HG03039 (cell line): ENCODE measurements at regions not wholly inside any gene's neighbourhood (a gene's known extent, or its start where the extent isn't known, plus 50 kb on each side); places are given as distances from the start of the nearest gene placed in this dataset.

Experiments
- ATAC-seq: cut with Tn5 transposase; IDR thresholded peaks from one replicate; pipeline ENCODE4 v1.9.1; 2021; ENCODE audit warnings: mild to moderate bottlenecking, moderate library complexity; ENCODE audit not compliant: unreplicated experiment

GRCh38 chr10:21100190-21100589 lies 203.1 kb upstream of the NEBL start:
- ATAC-seq: no peak

- ATAC-seq: no peak
These were observed 202.4 kb upstream of the NEBL start for GRCh38 chr10:21099291-21100062.

GRCh38 chr10:21097926-21098355 lies 200.8 kb upstream of the NEBL start:
- ATAC-seq: no peak

GRCh38 chr10:21095494-21096055 lies 198.5 kb upstream of the NEBL start:
- no peak for ATAC-seq

GRCh38 chr10:21095073-21095472 lies 198.0 kb upstream of the NEBL start:
- no peak for ATAC-seq

- ATAC-seq: no peak
These were observed 195.8 kb upstream of the NEBL start for GRCh38 chr10:21092683-21093524.

- ATAC-seq: no peak
These were observed 193.5 kb upstream of the NEBL start for GRCh38 chr10:21090609-21091082.

GRCh38 chr10:21087476-21087875 lies 190.4 kb upstream of the NEBL start:
- no peak for ATAC-seq

- ATAC-seq: no peak
These were observed 187.6 kb upstream of the NEBL start for GRCh38 chr10:21084700-21085099.

- ATAC-seq: no peak
These were observed 186.8 kb upstream of the NEBL start for GRCh38 chr10:21083861-21084260.

- ATAC-seq: no peak
These were observed 185.1 kb upstream of the NEBL start for GRCh38 chr10:21082206-21082605.

- no peak for ATAC-seq
These were observed 183.2 kb upstream of the NEBL start for GRCh38 chr10:21080261-21080660.

- no peak for ATAC-seq
These were observed 182.2 kb upstream of the NEBL start for GRCh38 chr10:21079330-21079658.

GRCh38 chr10:21078410-21079329 lies 181.6 kb upstream of the NEBL start:
- no peak for ATAC-seq

- no peak for ATAC-seq
These were observed 180.6 kb upstream of the NEBL start for GRCh38 chr10:21077681-21078080.

GRCh38 chr10:21076381-21076780 lies 179.3 kb upstream of the NEBL start:
- ATAC-seq: no peak

- no peak for ATAC-seq
These were observed 178.8 kb upstream of the NEBL start for GRCh38 chr10:21075880-21076279.

- no peak for ATAC-seq
These were observed 174.0 kb upstream of the NEBL start for GRCh38 chr10:21071001-21071673.

GRCh38 chr10:21069929-21070700 lies 173.0 kb upstream of the NEBL start:
- no peak for ATAC-seq
